Left kidney (tissue), 1 donor: ENCODE measurements at regions not wholly inside any gene's neighbourhood (a gene's known extent, or its start where the extent isn't known, plus 50 kb on each side); places are given as distances from the start of the nearest gene placed in this dataset.

Source experiments
- DNase-seq: peaks from one replicate; pipeline ENCODE4 v3.0.0-alpha.2; 2013

DNA sequence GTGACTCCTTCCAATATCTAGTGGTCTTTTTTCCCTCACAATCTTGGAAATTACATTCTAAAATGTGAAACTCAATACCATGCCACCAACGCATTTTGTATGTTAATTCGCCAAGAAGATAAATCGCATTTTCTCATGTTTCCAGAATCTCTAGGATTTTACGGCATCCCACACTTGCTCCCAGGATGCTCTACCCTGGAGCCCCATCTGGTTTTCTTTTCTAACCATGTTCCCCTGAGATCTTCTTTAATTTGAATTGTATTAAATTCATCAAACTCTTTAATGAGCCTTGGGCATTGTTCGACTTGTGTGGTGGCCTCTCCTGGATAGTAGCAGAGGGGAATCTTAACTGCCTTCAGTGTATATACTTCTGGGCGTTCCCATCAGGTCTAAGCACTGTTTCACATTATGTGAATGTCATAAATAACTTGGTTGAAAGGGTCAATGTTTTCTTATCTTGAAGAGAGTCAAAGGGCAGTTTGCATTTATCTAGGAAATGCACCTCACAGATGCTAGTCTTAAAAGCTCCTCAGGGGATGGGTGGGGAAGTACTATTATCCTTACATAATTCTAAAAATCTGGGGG lies 169.1 kb upstream of the MEOX2 start:
- DNase-seq, result no peak

DNA sequence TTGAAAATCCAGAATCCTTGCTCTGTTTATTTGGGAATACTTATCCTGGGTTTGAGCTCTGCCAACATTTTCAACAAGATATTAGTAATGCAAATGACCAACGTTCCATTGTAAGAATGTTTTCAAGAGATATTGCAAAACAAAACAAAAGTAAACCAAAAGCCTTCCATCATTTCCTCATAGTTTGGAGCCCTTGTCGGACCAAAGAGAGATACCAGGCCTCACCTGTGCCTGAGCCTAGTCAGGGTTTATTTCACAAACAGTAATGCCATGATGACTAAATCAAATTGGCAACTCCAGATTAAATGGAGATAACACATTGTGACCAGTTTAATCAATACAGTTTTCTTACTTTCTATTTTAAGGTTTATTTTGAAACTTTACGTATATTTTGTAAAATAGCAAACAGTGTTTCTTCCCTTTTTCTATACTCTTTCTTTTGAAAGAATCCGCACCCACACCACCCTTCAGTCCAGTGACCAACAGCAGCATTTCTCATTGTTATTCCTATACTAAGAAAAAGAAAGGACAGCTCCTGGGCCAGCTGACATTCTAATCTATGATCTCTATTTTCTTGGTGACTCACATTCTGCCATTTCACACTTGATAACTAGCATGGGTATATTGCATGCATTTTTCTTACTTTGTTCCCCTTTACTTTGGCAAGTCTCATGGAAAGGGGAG lies 168.5 kb upstream of the MEOX2 start:
- no peak for DNase-seq

DNA sequence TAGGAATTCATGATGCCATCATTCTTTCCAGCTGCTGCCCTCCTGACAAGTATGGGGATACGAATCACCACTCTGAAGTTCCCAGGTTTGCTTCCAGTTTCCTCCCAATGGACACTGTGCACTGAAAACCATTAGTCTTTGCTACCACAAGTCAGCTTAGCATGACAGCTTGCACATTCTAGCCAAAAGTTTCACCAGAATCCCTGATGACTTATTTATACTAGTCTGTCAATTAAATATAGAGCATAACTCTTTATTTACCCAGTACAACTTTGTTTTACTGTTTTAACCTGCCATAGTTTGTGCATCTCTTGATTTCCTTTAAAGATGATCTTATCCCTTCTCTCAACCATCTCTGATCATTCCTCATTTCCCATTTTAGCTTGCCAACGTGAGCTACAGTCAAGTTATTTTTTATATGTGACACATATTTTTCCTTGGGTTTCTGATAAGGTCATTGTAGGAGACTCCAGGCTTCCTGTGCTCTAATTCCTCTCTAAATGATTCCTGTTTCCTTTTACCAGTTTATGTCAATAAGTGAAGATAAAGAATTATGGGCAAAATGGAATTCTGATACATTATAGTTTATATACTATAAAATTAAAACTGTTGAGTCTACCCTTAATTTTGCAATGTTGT lies 167.5 kb upstream of the MEOX2 start:
- DNase-seq, result no peak

DNA sequence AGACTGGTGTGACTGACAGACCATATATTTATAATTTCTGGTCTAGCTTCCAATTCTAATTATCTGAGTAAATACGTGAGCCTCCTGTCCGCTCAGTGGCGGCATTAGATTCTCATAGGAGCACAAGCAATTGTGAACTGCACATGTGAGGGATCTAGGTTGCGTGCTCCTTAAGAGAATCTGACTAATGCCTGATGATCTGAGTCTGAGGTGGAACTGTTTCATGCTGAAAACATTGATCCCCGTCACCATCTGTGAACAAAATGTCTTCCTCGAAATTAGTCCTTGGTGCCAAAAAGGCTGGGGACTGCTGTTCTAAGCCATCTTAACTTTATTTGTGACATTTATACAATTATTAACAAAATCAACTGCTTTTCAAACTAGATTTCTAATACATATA lies 164.7 kb upstream of the MEOX2 start:
- DNase-seq, result no peak

DNA sequence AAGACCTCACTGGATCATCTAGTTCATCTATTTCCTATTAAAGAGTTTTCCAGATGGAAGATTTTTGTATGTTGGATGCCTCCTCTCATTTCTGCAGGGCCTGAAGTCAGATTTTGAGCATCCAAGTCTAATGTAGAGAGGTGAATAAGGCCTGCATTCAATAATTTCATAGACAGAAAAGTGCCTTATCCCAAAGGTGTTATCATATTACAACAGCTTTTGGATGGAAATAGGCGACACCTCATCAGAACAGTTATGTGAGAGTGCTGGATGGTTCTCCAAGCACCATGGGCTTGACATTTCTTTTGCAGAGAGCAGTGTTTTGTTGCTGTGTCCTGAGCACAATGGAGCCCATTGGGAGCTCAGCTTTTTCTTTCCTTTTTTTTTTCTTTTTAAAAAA lies 162.4 kb upstream of the MEOX2 start:
- DNase-seq, result no peak

DNA sequence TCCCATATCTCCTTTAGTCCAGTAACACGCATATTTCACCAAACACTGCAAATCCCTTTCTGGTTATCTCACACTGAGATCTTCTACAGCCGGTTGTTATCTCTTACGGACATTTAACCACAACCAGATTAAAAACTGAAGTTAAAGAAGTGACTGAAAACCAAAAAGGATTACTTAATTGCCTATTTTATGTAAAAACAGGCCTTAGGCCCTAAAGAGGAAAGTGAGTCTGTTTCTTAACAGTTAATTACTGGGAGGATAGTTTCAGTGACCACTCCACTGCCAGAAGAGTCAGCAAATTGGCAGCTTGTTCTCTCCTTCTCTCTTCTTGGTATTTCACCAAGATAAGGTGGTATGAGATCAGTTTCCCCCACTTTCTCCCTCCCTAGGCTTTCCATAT lies 161.9 kb upstream of the MEOX2 start:
- no peak for DNase-seq

DNA sequence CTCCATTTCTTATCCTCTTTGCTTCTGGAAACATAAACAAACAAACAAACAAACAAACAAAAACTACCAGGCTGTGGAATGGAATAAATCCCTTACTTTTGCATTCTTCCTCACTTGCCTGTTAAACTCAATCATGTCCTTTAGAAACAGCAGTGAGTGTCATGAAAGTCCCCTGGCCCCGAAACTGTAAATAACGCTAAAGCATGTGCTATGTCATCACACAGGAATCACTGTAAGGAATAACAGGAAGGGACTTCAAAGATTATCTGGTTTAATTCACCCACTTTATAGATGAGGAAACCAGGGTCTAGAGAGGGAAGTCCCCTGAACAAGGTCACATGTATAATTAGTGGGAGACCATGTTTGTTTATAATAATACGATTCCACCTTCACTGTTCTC lies 159.4 kb upstream of the MEOX2 start:
- no peak for DNase-seq

DNA sequence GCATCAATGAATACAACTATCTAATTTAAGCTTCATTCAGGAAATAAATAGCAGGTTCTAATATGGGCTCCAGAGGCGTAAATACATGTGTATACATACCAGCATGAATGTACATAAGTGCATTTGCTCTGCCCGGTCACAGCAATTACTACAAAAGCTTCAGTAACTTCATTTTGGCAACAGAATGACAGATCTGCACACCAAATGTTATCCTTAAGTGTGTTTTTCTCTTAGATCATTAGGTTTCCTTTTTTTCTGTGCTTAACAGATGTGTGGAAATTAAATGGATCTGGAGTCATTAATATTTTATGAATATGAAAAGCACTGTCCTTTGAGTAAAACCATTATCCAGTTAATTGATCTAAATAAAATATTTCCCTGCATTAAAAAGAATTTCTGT lies 159.0 kb upstream of the MEOX2 start:
- DNase-seq, result no peak

DNA sequence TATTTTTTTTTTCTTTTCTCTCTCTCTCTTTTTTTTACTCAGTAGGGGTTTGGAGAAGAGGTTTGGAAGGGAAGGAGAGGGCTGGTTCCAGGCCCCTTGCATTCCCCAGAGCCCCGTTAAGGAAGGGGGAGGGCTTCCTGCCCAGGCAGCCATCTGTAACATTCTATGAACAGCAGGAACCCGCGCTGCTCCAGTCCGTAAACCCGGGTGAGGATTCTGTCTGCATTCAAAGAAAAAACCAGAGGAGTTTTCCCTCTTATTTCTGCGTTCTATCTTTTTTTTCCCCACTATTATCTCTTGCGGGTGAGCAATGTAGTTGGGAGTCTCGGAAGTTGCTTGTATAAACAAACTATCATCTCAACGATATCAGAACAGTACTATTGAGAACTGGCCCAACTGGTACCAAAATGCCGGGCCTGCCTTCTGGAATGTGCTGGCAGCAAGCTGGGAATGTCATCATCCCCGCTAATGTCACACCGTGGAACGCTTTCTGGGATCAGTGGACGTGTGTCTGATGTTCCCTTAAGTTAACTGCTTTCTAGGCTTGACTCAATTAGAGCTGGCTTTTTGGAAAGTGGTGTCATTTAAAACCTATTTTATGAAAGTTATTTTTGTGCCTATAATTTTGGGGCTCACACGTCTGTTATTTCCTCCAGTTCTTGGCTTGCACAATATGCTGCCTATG lies 153.1 kb upstream of the MEOX2 start:
- peak; percentile 47 for DNase-seq

DNA sequence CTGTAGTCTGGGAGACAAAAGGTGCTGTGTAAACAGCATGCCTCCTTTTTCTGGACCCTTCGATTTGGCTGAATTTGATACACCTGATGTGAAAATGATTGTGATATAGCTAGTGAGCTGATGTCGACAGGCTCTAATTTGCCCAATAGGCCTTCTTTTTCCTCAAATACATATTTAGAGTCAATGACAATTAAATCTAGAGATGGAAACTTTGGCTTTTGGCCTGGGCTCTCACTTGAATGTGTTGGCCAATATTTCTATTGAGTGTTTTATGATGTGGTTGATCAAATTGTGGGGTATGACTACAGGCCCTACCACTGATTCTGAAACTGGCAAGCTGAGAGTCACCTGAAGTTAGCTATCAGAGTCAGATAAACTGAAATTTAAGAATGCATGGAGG lies 151.8 kb upstream of the MEOX2 start:
- no peak for DNase-seq

DNA sequence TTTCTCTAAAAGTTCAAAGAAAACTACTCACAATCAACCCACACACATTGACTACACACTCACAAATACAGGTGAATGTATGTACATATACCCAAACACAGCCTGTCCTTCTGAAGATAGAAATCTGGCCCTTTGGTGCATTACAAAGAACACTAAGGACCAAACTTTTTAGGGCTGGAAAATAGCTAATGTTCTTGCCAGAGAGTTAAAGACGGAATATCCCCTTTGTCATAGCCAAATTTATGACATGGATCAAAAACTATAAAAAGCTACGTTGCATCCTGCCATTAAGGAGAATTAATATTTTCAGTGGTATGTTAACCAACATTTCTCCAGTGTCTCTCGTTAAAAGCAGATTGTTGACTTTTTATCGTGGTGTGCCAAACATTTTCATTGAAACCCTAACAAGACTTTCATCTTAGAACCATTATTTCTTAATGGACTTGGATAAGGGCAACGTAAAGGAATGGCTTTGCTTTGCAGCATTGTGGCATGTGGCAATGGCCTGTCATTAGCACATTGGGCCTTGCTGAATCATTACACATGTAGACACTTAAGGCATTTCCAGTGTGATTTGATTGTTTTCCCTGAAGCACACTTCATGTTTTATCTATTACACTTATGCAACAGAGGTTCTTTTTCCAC lies 150.9 kb upstream of the MEOX2 start:
- no peak for DNase-seq

DNA sequence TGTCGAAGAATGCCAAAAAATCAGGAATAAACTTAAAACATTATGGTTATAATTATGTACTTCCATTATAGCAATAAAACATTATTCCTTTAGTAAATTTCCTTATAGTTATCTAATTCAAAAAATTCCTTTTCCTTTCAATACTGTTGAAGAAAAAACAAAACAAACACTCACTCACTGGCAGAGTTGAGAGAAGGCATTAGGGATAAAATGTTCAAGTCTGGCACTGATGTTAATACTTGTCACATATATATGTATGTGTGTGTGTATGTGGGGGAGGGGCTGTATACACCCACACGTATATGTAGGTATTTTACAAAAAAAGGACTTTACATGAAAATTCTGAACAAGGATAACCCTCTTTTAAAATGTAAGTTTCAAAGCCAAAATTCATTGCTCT lies 150.2 kb upstream of the MEOX2 start:
- DNase-seq, result no peak

DNA sequence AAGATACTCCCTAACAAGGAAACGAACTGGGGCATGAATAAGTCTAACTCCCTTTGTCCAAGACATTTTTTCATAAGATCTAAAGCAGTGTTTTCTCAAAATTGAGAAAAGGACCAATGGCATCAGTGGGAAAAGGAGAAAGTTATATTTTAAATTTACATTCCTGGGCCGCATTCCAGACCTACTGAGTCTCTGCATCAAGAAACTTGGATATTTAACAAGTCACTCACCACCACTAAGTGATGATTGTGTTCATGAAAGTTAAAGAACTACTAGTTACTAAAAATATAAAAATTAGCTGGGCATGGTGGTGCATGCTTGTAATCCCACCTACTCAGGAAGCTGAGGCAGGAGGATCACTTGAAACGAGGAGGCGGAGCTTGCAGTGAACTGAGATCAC lies 149.6 kb upstream of the MEOX2 start:
- no peak for DNase-seq

DNA sequence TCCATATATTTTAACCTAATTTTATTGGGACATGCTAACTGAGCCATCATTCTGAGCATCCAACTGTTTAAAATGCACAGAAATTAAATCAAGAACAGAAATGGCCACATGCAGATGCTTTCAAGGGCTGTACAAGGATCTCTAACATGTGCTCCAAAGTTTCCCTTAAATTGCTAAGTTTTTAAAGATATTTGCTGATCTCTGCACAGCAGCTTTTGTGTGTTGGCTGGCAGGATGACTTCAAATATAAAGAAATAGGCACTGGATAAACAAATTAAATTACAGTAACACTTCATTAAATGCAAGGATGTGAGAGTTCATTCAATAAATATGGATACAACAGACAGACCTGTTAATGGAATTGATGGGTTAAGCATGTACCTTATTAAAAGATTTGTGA lies 148.0 kb upstream of the MEOX2 start:
- no peak for DNase-seq

DNA sequence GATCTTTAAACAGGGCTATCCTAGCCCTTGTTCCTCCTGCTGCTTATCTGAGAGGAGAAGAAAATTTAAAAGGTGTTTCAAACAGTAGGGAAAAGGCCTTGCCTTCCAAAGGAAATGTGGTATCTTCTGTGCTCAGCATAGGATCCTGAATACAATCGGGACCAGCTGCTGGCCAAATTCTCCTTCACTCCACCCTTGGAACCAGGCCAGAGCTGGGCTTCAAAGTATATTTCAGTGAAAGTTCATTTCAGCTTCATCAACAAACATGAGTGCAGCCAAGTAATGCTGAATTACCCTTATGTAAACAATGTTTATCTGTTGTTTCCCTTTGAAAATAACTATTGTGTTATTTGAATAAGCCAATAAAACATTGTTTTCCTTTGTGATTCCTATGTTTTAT lies 146.5 kb upstream of the MEOX2 start:
- no peak for DNase-seq

DNA sequence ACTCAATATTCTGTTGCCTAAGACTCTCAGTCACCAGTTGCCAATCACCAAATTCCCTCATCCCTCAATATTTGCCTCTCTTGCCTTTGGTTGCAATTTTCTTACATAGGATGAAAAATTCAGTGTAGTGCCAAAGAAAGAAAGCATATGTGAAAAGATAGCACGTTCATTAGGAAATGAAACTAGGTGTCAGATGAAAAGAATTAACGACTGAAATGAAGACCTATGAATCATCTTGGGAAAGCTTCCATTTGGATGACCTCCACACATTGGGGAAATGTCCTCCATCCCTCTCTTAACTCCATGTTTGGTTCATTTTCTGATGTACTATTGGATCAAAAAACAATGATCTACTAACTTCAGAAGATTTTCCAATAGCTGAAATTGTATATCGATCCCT lies 145.1 kb upstream of the MEOX2 start:
- no peak for DNase-seq

DNA sequence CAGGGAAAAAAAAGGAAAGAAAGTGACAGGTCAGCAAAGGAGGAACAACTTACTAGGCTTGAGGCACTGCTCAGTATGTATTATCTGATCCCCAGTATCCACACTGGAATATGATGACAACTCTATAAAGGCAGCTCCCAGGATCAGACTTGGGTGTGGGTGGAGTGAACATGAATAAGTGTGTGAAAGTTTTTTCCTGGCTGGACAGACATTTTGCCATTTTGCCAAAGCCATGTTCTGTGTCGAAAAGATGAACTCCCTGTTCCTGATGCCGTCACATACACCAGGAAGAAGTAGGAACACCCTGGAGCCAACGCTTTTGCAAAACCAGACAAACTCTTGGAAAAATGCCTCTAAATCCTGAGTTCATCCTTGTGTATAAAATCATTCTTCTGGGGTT lies 143.2 kb upstream of the MEOX2 start:
- DNase-seq, result no peak

DNA sequence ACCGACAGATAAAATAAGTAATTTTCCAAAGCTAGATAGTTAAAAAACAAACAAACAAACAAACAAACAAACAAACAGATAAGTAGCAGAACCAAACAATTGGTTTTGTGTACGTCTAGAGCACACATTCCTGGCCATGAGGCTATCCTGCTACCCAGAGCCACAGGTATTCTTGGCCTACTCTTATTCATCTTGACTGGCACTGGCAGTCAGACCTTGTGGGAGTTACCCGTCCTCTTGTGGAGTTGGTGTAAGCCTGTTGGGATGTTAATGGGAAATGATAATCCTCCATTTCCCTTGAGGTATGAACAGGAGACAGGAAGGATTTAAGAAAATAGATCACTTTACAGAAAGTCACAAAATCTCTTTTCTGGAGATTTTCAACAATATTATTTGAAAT lies 142.4 kb upstream of the MEOX2 start:
- DNase-seq, result no peak

DNA sequence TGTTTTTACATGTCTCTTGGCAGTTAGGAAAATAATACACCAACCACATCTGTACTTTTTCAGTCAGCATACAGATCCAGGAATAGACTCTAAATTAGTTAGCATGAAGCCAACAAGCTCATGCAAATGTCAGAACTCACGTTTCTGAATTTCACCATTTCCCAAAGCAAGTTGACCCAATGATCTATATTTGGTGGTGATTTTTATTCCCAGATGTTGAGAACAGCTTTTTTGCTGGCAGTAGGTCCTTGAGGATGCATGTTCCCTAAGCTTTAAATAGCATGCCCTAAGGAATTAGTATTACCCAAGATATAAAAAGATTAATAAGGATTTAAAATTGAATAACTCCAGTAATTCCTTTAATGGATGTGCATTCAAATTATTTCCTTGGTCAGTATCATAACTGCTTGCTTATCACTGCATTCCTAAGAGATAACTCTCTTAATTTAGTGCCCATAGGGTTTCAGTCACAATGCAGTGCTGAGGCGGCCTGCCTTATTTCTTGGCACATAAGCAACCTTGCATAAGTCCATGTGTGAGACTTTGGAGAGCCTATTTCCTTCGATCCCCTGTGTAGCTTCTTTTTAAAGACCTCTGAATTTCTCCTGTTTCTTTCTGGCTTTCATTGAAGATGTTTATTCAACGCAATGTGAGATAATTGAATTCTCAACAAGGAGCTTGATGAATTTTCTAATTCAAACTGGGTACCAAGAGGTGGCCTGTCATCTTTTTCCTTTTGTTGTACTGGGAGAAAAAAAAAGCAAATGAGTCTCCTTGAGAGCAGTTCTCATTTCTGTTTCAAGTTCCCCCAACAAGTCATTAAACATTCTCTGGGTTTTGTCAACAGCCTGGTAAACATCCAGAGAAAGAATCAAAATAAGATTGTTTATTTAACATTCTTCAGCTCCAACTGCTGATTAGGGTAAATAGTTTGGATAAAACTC lies 135.3 kb upstream of the MEOX2 start:
- DNase-seq, result no peak

DNA sequence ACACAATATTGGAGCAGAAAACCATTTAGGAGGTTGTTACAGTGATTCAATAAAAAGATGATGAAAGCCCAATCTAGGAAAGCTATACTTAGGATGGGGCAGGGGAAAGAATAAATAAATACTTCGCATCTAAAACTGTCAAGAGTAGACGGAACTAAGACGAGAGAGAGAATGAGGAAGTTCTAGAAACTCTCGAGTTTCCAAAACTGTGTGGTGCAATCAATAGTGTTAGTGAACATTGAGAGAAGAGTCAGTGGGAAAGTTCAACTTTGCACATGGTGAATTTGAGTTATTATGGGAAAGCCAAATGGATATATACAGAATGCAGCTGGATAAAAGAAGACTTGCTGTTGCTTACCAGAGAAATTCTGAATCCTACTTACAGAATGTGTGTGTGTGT lies 133.8 kb upstream of the MEOX2 start:
- no peak for DNase-seq

DNA sequence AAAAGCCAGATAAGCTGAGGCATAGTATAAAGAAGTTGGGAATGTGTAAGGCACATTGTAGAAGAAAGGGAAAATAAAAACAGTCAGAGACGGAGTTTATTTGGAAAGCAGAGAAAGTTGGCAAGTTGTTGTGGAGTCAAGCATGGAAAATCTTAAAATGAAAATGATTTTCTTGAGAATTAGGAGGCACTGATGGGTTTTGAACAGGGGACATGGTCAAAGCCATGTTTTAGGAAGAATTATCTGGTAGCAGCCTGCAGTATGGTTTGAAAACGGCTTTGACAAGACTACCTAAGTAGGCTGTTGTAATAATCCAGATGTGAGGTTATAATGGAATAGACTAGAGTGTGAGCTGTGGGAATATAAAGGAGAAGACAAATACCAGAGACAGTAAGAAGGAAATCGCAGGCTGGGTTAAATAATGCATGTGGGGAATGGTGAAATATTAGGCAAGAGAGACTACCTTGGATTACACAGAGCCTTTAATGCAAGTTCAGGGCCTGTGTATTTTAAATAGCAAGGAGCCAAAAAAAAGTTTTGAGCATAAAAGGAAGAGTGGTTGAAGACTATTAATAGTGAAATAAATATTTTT lies 130.4 kb upstream of the MEOX2 start:
- DNase-seq, result no peak
